NCI-H1105 treated with DMSO at 0.1 percent for 48 hours (cell line): ENCODE measurements at regions not wholly inside any gene's neighbourhood (a gene's known extent, or its start where the extent isn't known, plus 50 kb on each side); places are given as distances from the start of the nearest gene placed in this dataset.

Experiments used
- DNase-seq: peaks from one replicate; lab custom pipeline; 2025; lab: John Stamatoyannopoulos, UW

GRCh38 chr3:39000008-39000450 is 51.7 kb downstream of the SCN11A start:
- peak; percentile 69 for DNase-seq

GRCh38 chr3:38998086-38998485 is 53.7 kb downstream of the SCN11A start:
- no peak for DNase-seq

GRCh38 chr3:38996193-38996592 is 55.6 kb downstream of the SCN11A start:
- no peak for DNase-seq

GRCh38 chr3:38994251-38994650 is 57.5 kb downstream of the SCN11A start:
- DNase-seq = no peak

GRCh38 chr3:38992117-38992760 is 59.5 kb downstream of the SCN11A start:
- no peak for DNase-seq

GRCh38 chr3:38990621-38991020 is 61.1 kb downstream of the SCN11A start:
- no peak for DNase-seq

- no peak for DNase-seq
Measured at GRCh38 chr3:38989917-38990510, 61.7 kb downstream of the SCN11A start.

- no peak for DNase-seq
Measured at GRCh38 chr3:38988955-38989354, 62.8 kb downstream of the SCN11A start.

GRCh38 chr3:38987456-38987855 is 64.3 kb downstream of the SCN11A start:
- DNase-seq = no peak

- DNase-seq = no peak
Measured at GRCh38 chr3:38986901-38987300, 64.8 kb downstream of the SCN11A start.

GRCh38 chr3:38985981-38986380 is 65.8 kb downstream of the SCN11A start:
- DNase-seq = no peak

- DNase-seq = no peak
Measured at GRCh38 chr3:38985581-38985980, 66.2 kb downstream of the SCN11A start.

GRCh38 chr3:38984731-38985130 is 67.0 kb downstream of the SCN11A start:
- no peak for DNase-seq

GRCh38 chr3:38984110-38984509 is 67.6 kb downstream of the SCN11A start:
- DNase-seq = no peak

- no peak for DNase-seq
Measured at GRCh38 chr3:38980938-38981337, 70.8 kb downstream of the SCN11A start.

- DNase-seq = no peak
Measured at GRCh38 chr3:38978729-38979128, 73.0 kb downstream of the SCN11A start.

- DNase-seq = no peak
Measured at GRCh38 chr3:38970851-38971638, 80.7 kb downstream of the SCN11A start.

GRCh38 chr3:38969317-38970235 is 82.2 kb downstream of the SCN11A start:
- DNase-seq = no peak

GRCh38 chr3:38968891-38969290 is 82.9 kb downstream of the SCN11A start:
- no peak for DNase-seq

GRCh38 chr3:38968403-38968802 is 83.3 kb downstream of the SCN11A start:
- no peak for DNase-seq

- DNase-seq = no peak
Measured at GRCh38 chr3:38967693-38967989, 84.1 kb downstream of the SCN11A start.
